Cardiac muscle cell (in vitro differentiated cells and primary cell): ENCODE measurements at regions not wholly inside any gene's neighbourhood (a gene's known extent, or its start where the extent isn't known, plus 50 kb on each side); places are given as distances from the start of the nearest gene placed in this dataset.
A peak's percentile ranks its signal among the peaks of the same experiment; 100 is the strongest.

Experiments used
- DNase-seq, 2 donors: peaks; one replicate each; pipeline versions ENCODE4 v3.0.0 to v3.0.0-alpha.2; 2010 to 2017; ENCODE audit warnings: low read depth in 1 of 2, low spot score in 1 of 2
- H3K27ac ChIP-seq: fragments of 200-600 bp; sonication (generic); 2 replicates; pipeline ENCODE4 v1.5.1; 2016
- H3K27me3 ChIP-seq: fragments of 200-600 bp; sonication (generic); 2 replicates; pipeline ENCODE4 v1.6.0; 2016; ENCODE audit warnings: control low read depth
- H3K36me3 ChIP-seq: fragments of 200-600 bp; sonication (generic); 2 replicates; pipeline ENCODE4 v1.5.1; 2016; ENCODE audit warnings: control low read depth
- H3K4me1 ChIP-seq: fragments of 200-600 bp; sonication (generic); 2 replicates; pipeline ENCODE4 v1.8.1; 2017; ENCODE audit warnings: low read depth, mild to moderate bottlenecking, mixed run types
- H3K4me3 ChIP-seq: fragments of 200-600 bp; sonication (generic); 2 replicates; pipeline ENCODE4 v1.5.1; 2016; ENCODE audit warnings: mild to moderate bottlenecking
- H3K9me3 ChIP-seq: fragments of 200-600 bp; sonication (generic); 2 replicates; pipeline ENCODE4 v1.5.1; 2017; ENCODE audit warnings: low read depth, mild to moderate bottlenecking, control low read depth
- CTCF ChIP-seq: IDR thresholded peaks from 2 replicates; pipeline ENCODE4 v1.5.1; 2012; ENCODE audit warnings: low read depth, mild to moderate bottlenecking, low read length

GRCh38 chr10:61139592-61139953 is 195.6 kb upstream of the RHOBTB1 start:
- H3K4me1 ChIP-seq, result no peaks in the 10 kb centered on the region
- TF ChIP-seq CTCF, result no peak
- no peaks in the 10 kb centered on the region for H3K27me3 ChIP-seq
- no peaks in the 10 kb centered on the region for H3K9me3 ChIP-seq
- no peak overlapping the region for H3K27ac ChIP-seq
- H3K4me3 ChIP-seq, result no peak overlapping the region
- DNase-seq, result no peak
- H3K36me3 ChIP-seq, result no peaks in the 10 kb centered on the region

- no peak for TF ChIP-seq CTCF
- no peak overlapping the region for H3K4me3 ChIP-seq
- no peak for DNase-seq
- no peaks in the 10 kb centered on the region for H3K4me1 ChIP-seq
- H3K36me3 ChIP-seq, result no peaks in the 10 kb centered on the region
- H3K27me3 ChIP-seq, result no peaks in the 10 kb centered on the region
- H3K27ac ChIP-seq, result no peak overlapping the region
- no peaks in the 10 kb centered on the region for H3K9me3 ChIP-seq
Observed at GRCh38 chr10:61138708-61139591, 195.0 kb upstream of the RHOBTB1 start.

GRCh38 chr10:61136139-61136538 is 192.2 kb upstream of the RHOBTB1 start:
- Histone ChIP-seq H3K36me3 (no peaks in the 10 kb centered on the region), H3K4me3 (no peak overlapping the region), H3K9me3 (no peaks in the 10 kb centered on the region), H3K27me3 (no peaks in the 10 kb centered on the region), H3K27ac (no peak overlapping the region), H3K4me1 (no peaks in the 10 kb centered on the region)
- peak in 1 of 2 donors; percentile 11 for DNase-seq
- no peak for TF ChIP-seq CTCF

GRCh38 chr10:61135276-61135721 is 191.3 kb upstream of the RHOBTB1 start:
- Histone ChIP-seq H3K27me3 (no peaks in the 10 kb centered on the region), H3K4me3 (no peak overlapping the region), H3K27ac (no peak overlapping the region), H3K4me1 (no peaks in the 10 kb centered on the region), H3K9me3 (no peaks in the 10 kb centered on the region), H3K36me3 (no peaks in the 10 kb centered on the region)
- DNase-seq, result no peak
- no peak for TF ChIP-seq CTCF

GRCh38 chr10:61130366-61130765 is 186.4 kb upstream of the RHOBTB1 start:
- DNase-seq, result no peak
- no peaks in the 10 kb centered on the region for H3K27me3 ChIP-seq
- no peak overlapping the region for H3K27ac ChIP-seq
- H3K9me3 ChIP-seq, result no peaks in the 10 kb centered on the region
- TF ChIP-seq CTCF, result no peak
- no peaks in the 10 kb centered on the region for H3K36me3 ChIP-seq
- no peaks in the 10 kb centered on the region for H3K4me1 ChIP-seq
- H3K4me3 ChIP-seq, result no peak overlapping the region
